Activated naive CD4-positive, alpha-beta T cell treated with anti-CD3 and anti-CD28 coated beads, Interleukin-2, amount 50 U/mL, for 24 hours (primary cell): ENCODE measurements at regions not wholly inside any gene's neighbourhood (a gene's known extent, or its start where the extent isn't known, plus 50 kb on each side); places are given as distances from the start of the nearest gene placed in this dataset.
"Not testable (repeated sequence)": the region's sequence is repeated elsewhere in the genome, so short reads cannot be mapped to it uniquely, and the experiment has no call there.

Experiments
- H3K27ac Mint-ChIP-seq: one replicate; pipeline ENCODE4 v1.8.0; 2021; ENCODE audit warnings: mild to moderate bottlenecking, mixed read lengths
- H3K27me3 Mint-ChIP-seq: one replicate; pipeline ENCODE4 v1.8.0; 2021; ENCODE audit warnings: mixed read lengths
- H3K36me3 Mint-ChIP-seq: one replicate; pipeline ENCODE4 v1.8.0; 2021; ENCODE audit warnings: mixed read lengths
- H3K4me1 Mint-ChIP-seq: one replicate; pipeline ENCODE4 v1.8.0; 2021; ENCODE audit warnings: mixed read lengths
- H3K4me3 Mint-ChIP-seq: one replicate; pipeline ENCODE4 v1.8.0; 2021; ENCODE audit warnings: mild to moderate bottlenecking, mixed read lengths
- H3K9me3 Mint-ChIP-seq: one replicate; pipeline ENCODE4 v1.8.0; 2021; ENCODE audit warnings: mixed read lengths

- no peaks in the 10 kb centered on the region for H3K36me3 Mint-ChIP-seq
- H3K4me3 Mint-ChIP-seq = no peak overlapping the region
- no peaks in the 10 kb centered on the region for H3K4me1 Mint-ChIP-seq
- no peak overlapping the region for H3K27ac Mint-ChIP-seq
- H3K9me3 Mint-ChIP-seq = no peaks in the 10 kb centered on the region
- peaks cover 3% of the 10 kb centered on the region for H3K27me3 Mint-ChIP-seq
These were observed 121.8 kb upstream of the SLC1A4 start for GRCh38 chr2:64867253-64867996.

GRCh38 chr2:64869126-64869525, 120.1 kb upstream of the SLC1A4 start:
- H3K27ac Mint-ChIP-seq = no peak overlapping the region
- H3K36me3 Mint-ChIP-seq = no peaks in the 10 kb centered on the region
- H3K4me1 Mint-ChIP-seq = peaks cover 6% of the 10 kb centered on the region
- H3K27me3 Mint-ChIP-seq = peaks cover 3% of the 10 kb centered on the region
- H3K4me3 Mint-ChIP-seq = no peak overlapping the region
- H3K9me3 Mint-ChIP-seq = no peaks in the 10 kb centered on the region

- H3K27ac Mint-ChIP-seq = no peak overlapping the region
These were observed 115.7 kb upstream of the SLC1A4 start for GRCh38 chr2:64873472-64873924.

GRCh38 chr2:64874593-64874992, 114.6 kb upstream of the SLC1A4 start:
- no peak overlapping the region for H3K4me3 Mint-ChIP-seq
- no peaks in the 10 kb centered on the region for H3K36me3 Mint-ChIP-seq
- peaks cover 6% of the 10 kb centered on the region for H3K4me1 Mint-ChIP-seq
- H3K27me3 Mint-ChIP-seq = no peaks in the 10 kb centered on the region
- H3K27ac Mint-ChIP-seq = no peak overlapping the region
- H3K9me3 Mint-ChIP-seq = no peaks in the 10 kb centered on the region

More at GRCh38 chr2:64873472-64873924, 115.7 kb upstream of the SLC1A4 start:
- H3K27me3 Mint-ChIP-seq = no peaks in the 10 kb centered on the region
- H3K4me3 Mint-ChIP-seq = no peak overlapping the region
- H3K9me3 Mint-ChIP-seq = no peaks in the 10 kb centered on the region
- no peaks in the 10 kb centered on the region for H3K36me3 Mint-ChIP-seq
- peaks cover 6% of the 10 kb centered on the region for H3K4me1 Mint-ChIP-seq

GRCh38 chr2:64875368-64875767, 113.8 kb upstream of the SLC1A4 start:
- Mint-ChIP-seq H3K4me1 (peaks cover 6% of the 10 kb centered on the region), H3K4me3 (no peak overlapping the region), H3K27ac (no peak overlapping the region), H3K9me3 (no peaks in the 10 kb centered on the region), H3K36me3 (no peaks in the 10 kb centered on the region), H3K27me3 (no peaks in the 10 kb centered on the region)

- Mint-ChIP-seq H3K27ac (no peak overlapping the region), H3K9me3 (no peaks in the 10 kb centered on the region), H3K4me3 (no peak overlapping the region), H3K4me1 (peaks cover 7% of the 10 kb centered on the region), H3K36me3 (no peaks in the 10 kb centered on the region), H3K27me3 (no peaks in the 10 kb centered on the region)
These were observed 113.0 kb upstream of the SLC1A4 start for GRCh38 chr2:64876137-64876647.

GRCh38 chr2:64879745-64880144, 109.5 kb upstream of the SLC1A4 start:
- Mint-ChIP-seq H3K4me3 (no peak overlapping the region), H3K36me3 (no peaks in the 10 kb centered on the region), H3K27ac (no peak overlapping the region), H3K9me3 (no peaks in the 10 kb centered on the region), H3K4me1 (peaks cover 5% of the 10 kb centered on the region), H3K27me3 (no peaks in the 10 kb centered on the region)

GRCh38 chr2:64880193-64880951, 108.8 kb upstream of the SLC1A4 start:
- H3K27me3 Mint-ChIP-seq = no peaks in the 10 kb centered on the region
- H3K4me3 Mint-ChIP-seq = no peak overlapping the region
- no peaks in the 10 kb centered on the region for H3K9me3 Mint-ChIP-seq
- no peak overlapping the region for H3K27ac Mint-ChIP-seq
- H3K4me1 Mint-ChIP-seq = peaks cover 5% of the 10 kb centered on the region
- H3K36me3 Mint-ChIP-seq = no peaks in the 10 kb centered on the region

GRCh38 chr2:64881037-64881492, 108.1 kb upstream of the SLC1A4 start:
- peaks cover 5% of the 10 kb centered on the region for H3K4me1 Mint-ChIP-seq
- no peak overlapping the region for H3K27ac Mint-ChIP-seq
- H3K9me3 Mint-ChIP-seq = no peaks in the 10 kb centered on the region
- no peaks in the 10 kb centered on the region for H3K27me3 Mint-ChIP-seq
- no peaks in the 10 kb centered on the region for H3K36me3 Mint-ChIP-seq
- H3K4me3 Mint-ChIP-seq = no peak overlapping the region

- Mint-ChIP-seq H3K9me3 (no peaks in the 10 kb centered on the region), H3K4me3 (no peak overlapping the region), H3K27me3 (peaks cover 4% of the 10 kb centered on the region)
These were observed 101.6 kb upstream of the SLC1A4 start for GRCh38 chr2:64887565-64887964.

GRCh38 chr2:64888591-64889309, 100.4 kb upstream of the SLC1A4 start:
- Mint-ChIP-seq H3K4me3 (no peak overlapping the region), H3K4me1 (no peaks in the 10 kb centered on the region), H3K36me3 (no peaks in the 10 kb centered on the region), H3K27me3 (peaks cover 4% of the 10 kb centered on the region), H3K27ac (no peak overlapping the region), H3K9me3 (no peaks in the 10 kb centered on the region)

More at GRCh38 chr2:64887565-64887964, 101.6 kb upstream of the SLC1A4 start:
- H3K36me3 Mint-ChIP-seq = no peaks in the 10 kb centered on the region
- no peaks in the 10 kb centered on the region for H3K4me1 Mint-ChIP-seq
- no peak overlapping the region for H3K27ac Mint-ChIP-seq

- no peak overlapping the region for H3K4me3 Mint-ChIP-seq
- H3K36me3 Mint-ChIP-seq = no peaks in the 10 kb centered on the region
- H3K27me3 Mint-ChIP-seq = peaks cover 4% of the 10 kb centered on the region
- no peaks in the 10 kb centered on the region for H3K9me3 Mint-ChIP-seq
- no peak overlapping the region for H3K27ac Mint-ChIP-seq
- H3K4me1 Mint-ChIP-seq = no peaks in the 10 kb centered on the region
These were observed 99.4 kb upstream of the SLC1A4 start for GRCh38 chr2:64889803-64890202.

- not testable (repeated sequence) for H3K27me3 Mint-ChIP-seq
These were observed 92.6 kb upstream of the SLC1A4 start for GRCh38 chr2:64896572-64896971.

GRCh38 chr2:64899081-64899865, 89.9 kb upstream of the SLC1A4 start:
- Mint-ChIP-seq H3K36me3 (no peaks in the 10 kb centered on the region), H3K4me3 (no peak overlapping the region), H3K27ac (no peak overlapping the region), H3K9me3 (no peaks in the 10 kb centered on the region), H3K4me1 (peaks cover 4% of the 10 kb centered on the region), H3K27me3 (no peaks in the 10 kb centered on the region)

More at GRCh38 chr2:64896572-64896971, 92.6 kb upstream of the SLC1A4 start:
- H3K27ac Mint-ChIP-seq, H3K4me3 Mint-ChIP-seq, H3K9me3 Mint-ChIP-seq, H3K4me1 Mint-ChIP-seq, H3K36me3 Mint-ChIP-seq: not testable (repeated sequence)

GRCh38 chr2:64899876-64900275, 89.3 kb upstream of the SLC1A4 start:
- not testable (repeated sequence) for H3K36me3 Mint-ChIP-seq, H3K27ac Mint-ChIP-seq, H3K9me3 Mint-ChIP-seq, H3K4me3 Mint-ChIP-seq, H3K4me1 Mint-ChIP-seq, H3K27me3 Mint-ChIP-seq
